ENCODE measurements at regions not wholly inside any gene's neighbourhood (a gene's known extent, or its start where the extent isn't known, plus 50 kb on each side); places are given as distances from the start of the nearest gene placed in this dataset.

GRCh38 chr2:20563251-20563650, 87.6 kb downstream of the HS1BP3 start:
- no peak overlapping the region for H3K27ac ChIP-seq
- TF ChIP-seq CTCF (IDR thresholded peaks at IDR 0.05; ENCODE audit: low read depth, low read length): no peak

GRCh38 chr2:20563833-20564232, 87.1 kb downstream of the HS1BP3 start:
- Histone ChIP-seq H3K9me3 (ENCODE audit: low read depth) (no peaks in the 10 kb centered on the region), H3K4me1 (ENCODE audit: low read depth) (peaks cover 20% of the 10 kb centered on the region), H3K4me3 (no peak overlapping the region), H3K27me3 (no peaks in the 10 kb centered on the region), H3K36me3 (no peaks in the 10 kb centered on the region), H3K27ac (no peak overlapping the region)
- TF ChIP-seq CTCF (IDR thresholded peaks at IDR 0.05; ENCODE audit: low read depth, low read length): no peak
- peak in 1 of 2 donors; percentile 26 for DNase-seq (ENCODE audit: low read depth in 1 of 2, low spot score in 1 of 2)

More at GRCh38 chr2:20563251-20563650, 87.6 kb downstream of the HS1BP3 start:
- DNase-seq (ENCODE audit: low read depth in 1 of 2, low spot score in 1 of 2): no peak
- no peaks in the 10 kb centered on the region for H3K36me3 ChIP-seq
- no peaks in the 10 kb centered on the region for H3K27me3 ChIP-seq
- H3K4me3 ChIP-seq: no peak overlapping the region
- H3K9me3 ChIP-seq (ENCODE audit: low read depth): no peaks in the 10 kb centered on the region
- peaks cover 20% of the 10 kb centered on the region for H3K4me1 ChIP-seq (ENCODE audit: low read depth)

- H3K4me3 ChIP-seq: no peak overlapping the region
- no peaks in the 10 kb centered on the region for H3K27me3 ChIP-seq
- DNase-seq (ENCODE audit: low read depth in 1 of 2, low spot score in 1 of 2): no peak
- no peak for TF ChIP-seq CTCF (IDR thresholded peaks at IDR 0.05; ENCODE audit: low read depth, low read length)
- no peaks in the 10 kb centered on the region for H3K36me3 ChIP-seq
- peaks cover 20% of the 10 kb centered on the region for H3K4me1 ChIP-seq (ENCODE audit: low read depth)
- no peaks in the 10 kb centered on the region for H3K9me3 ChIP-seq (ENCODE audit: low read depth)
- H3K27ac ChIP-seq: no peak overlapping the region
These were observed 85.7 kb downstream of the HS1BP3 start for GRCh38 chr2:20565101-20565622.

GRCh38 chr2:20565623-20566236, 85.2 kb downstream of the HS1BP3 start:
- no peak for TF ChIP-seq CTCF (IDR thresholded peaks at IDR 0.05; ENCODE audit: low read depth, low read length)
- no peak overlapping the region for H3K27ac ChIP-seq
- H3K27me3 ChIP-seq: no peaks in the 10 kb centered on the region
- no peak overlapping the region for H3K4me3 ChIP-seq
- DNase-seq (ENCODE audit: low read depth in 1 of 2, low spot score in 1 of 2): no peak
- peaks cover 20% of the 10 kb centered on the region for H3K4me1 ChIP-seq (ENCODE audit: low read depth)
- H3K36me3 ChIP-seq: no peaks in the 10 kb centered on the region
- no peaks in the 10 kb centered on the region for H3K9me3 ChIP-seq (ENCODE audit: low read depth)

- no peaks in the 10 kb centered on the region for H3K27me3 ChIP-seq
- DNase-seq (ENCODE audit: low read depth in 1 of 2, low spot score in 1 of 2): no peak
- H3K4me1 ChIP-seq (ENCODE audit: low read depth): peaks cover 20% of the 10 kb centered on the region
- no peaks in the 10 kb centered on the region for H3K9me3 ChIP-seq (ENCODE audit: low read depth)
- H3K27ac ChIP-seq: no peak overlapping the region
- H3K4me3 ChIP-seq: no peak overlapping the region
- H3K36me3 ChIP-seq: no peaks in the 10 kb centered on the region
- TF ChIP-seq CTCF (IDR thresholded peaks at IDR 0.05; ENCODE audit: low read depth, low read length): no peak
These were observed 84.6 kb downstream of the HS1BP3 start for GRCh38 chr2:20566331-20566730.
